ENCODE measurements at regions not wholly inside any gene's neighbourhood (a gene's known extent, or its start where the extent isn't known, plus 50 kb on each side); places are given as distances from the start of the nearest gene placed in this dataset.

DNA sequence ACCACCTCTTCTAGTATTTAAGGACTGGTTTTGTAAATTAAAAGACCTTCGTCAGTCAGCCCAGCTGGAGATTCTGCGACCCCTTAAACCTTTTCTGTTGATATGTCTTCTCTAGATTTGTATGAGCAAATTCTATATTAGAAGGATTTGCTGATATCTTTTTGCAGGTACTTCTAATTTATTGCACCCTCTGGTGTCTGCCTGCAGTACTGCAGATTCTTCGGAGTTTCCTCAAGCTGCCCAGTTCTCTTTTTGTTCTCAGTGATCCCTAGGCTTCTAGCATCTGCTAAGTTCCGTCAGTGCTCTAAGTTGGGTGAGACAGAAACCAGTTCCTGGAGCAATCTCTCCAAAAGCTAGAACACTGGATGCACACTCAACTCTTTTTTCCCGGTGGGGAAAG is 545.2 kb downstream of the C4orf33 start:
- no peak for TF ChIP-seq ZNF610 (tag by site-specific recombination; IDR thresholded peaks at IDR 0.05; ENCODE audit: borderline replicate concordance)
- TF ChIP-seq ZNF501 (tag by site-specific recombination; IDR thresholded peaks at IDR 0.05): no peak
- no peak for TF ChIP-seq ZNF488 (tag by site-specific recombination; IDR thresholded peaks at IDR 0.05)
- no peak for TF ChIP-seq ZNF76 (tag by site-specific recombination; IDR thresholded peaks at IDR 0.05; ENCODE audit: borderline replicate concordance, low read depth)
- TF ChIP-seq ZNF707 (tag by site-specific recombination; IDR thresholded peaks at IDR 0.05): no peak
- TF ChIP-seq ATF2 (tag by site-specific recombination; IDR thresholded peaks at IDR 0.05; ENCODE audit: low read depth): no peak
- no peak for TF ChIP-seq ZSCAN5A (tag by site-specific recombination; IDR thresholded peaks at IDR 0.05)
- TF ChIP-seq ZNF544 (tag by site-specific recombination; IDR thresholded peaks at IDR 0.05): no peak
- TF ChIP-seq CTCF (tag by site-specific recombination; IDR thresholded peaks at IDR 0.05): no peak
- no peak for TF ChIP-seq SALL2 (tag by site-specific recombination; IDR thresholded peaks at IDR 0.05; ENCODE audit: borderline replicate concordance)
- TF ChIP-seq ZNF585B (tag by site-specific recombination; IDR thresholded peaks at IDR 0.05): no peak

Measured in HEK293 (cell line).